CD4-positive, CD25-positive, alpha-beta regulatory T cell (primary cell): ENCODE measurements at regions not wholly inside any gene's neighbourhood (a gene's known extent, or its start where the extent isn't known, plus 50 kb on each side); places are given as distances from the start of the nearest gene placed in this dataset.
A peak's percentile ranks its signal among the peaks of the same experiment; 100 is the strongest.

Experiments
- ATAC-seq, 2 donors: fragments of 150-1000 bp; cut with Tn5 transposase; one replicate each; pipeline ENCODE4 v1.10.0; 2021; ENCODE audit warnings: low read depth in 2 of 2, moderate number of reproducible peaks in 2 of 2, moderate library complexity in 1 of 2
- DNase-seq, 3 donors: peaks; one replicate each; pipeline versions ENCODE4 v3.0.0 to v3.0.0-alpha.2; 2012 to 2022; ENCODE audit warnings: mixed read lengths in 1 of 3
- H3K27ac ChIP-seq: one replicate; pipeline ENCODE4 v1.7.0; 2013; ENCODE audit warnings: mild to moderate bottlenecking, low read length; ENCODE audit not compliant: insufficient read depth, poor library complexity, severe bottlenecking
- H3K27me3 ChIP-seq: one replicate; pipeline ENCODE4 v1.7.0; 2013; ENCODE audit warnings: low read length; ENCODE audit not compliant: control insufficient read depth, insufficient read depth
- H3K36me3 ChIP-seq: one replicate; pipeline ENCODE4 v1.7.0; 2013; ENCODE audit warnings: mild to moderate bottlenecking, low read length, moderate library complexity; ENCODE audit not compliant: control insufficient read depth, insufficient read depth
- H3K4me1 ChIP-seq: 2 replicates; pipeline ENCODE4 v1.7.0; 2013; ENCODE audit warnings: mild to moderate bottlenecking, low read length; ENCODE audit not compliant: insufficient read depth, control insufficient read depth, poor library complexity, severe bottlenecking
- H3K4me3 ChIP-seq: one replicate; pipeline ENCODE4 v1.7.0; 2013; ENCODE audit warnings: low read depth, mild to moderate bottlenecking, low read length, moderate library complexity
- H3K9me3 ChIP-seq, 2 experiments: 1 replicate in 1 of 2; 2 replicates in 1 of 2; pipeline ENCODE4 v1.7.0; 2013; ENCODE audit warnings: low read length in 2 of 2, mild to moderate bottlenecking in 1 of 2, moderate library complexity in 1 of 2; ENCODE audit not compliant: control insufficient read depth in 2 of 2
- H3K27ac Mint-ChIP-seq, 3 donors: one replicate each; pipeline ENCODE4 v1.8.0; 2020 to 2022; ENCODE audit warnings: mild to moderate bottlenecking in 3 of 3, mixed read lengths in 3 of 3, moderate library complexity in 2 of 3
- H3K27me3 Mint-ChIP-seq: one replicate; pipeline ENCODE4 v1.8.0; 2022; ENCODE audit warnings: mild to moderate bottlenecking, mixed read lengths
- H3K36me3 Mint-ChIP-seq: one replicate; pipeline ENCODE4 v1.8.0; 2020; ENCODE audit warnings: mixed read lengths
- H3K4me1 Mint-ChIP-seq, 4 donors: one replicate each; pipeline ENCODE4 v1.8.0; 2020 to 2022; ENCODE audit warnings: mixed read lengths in 4 of 4, mild to moderate bottlenecking in 1 of 4
- H3K4me3 Mint-ChIP-seq, 4 donors: one replicate each; pipeline ENCODE4 v1.8.0; 2020 to 2022; ENCODE audit warnings: mild to moderate bottlenecking in 4 of 4, mixed read lengths in 4 of 4, moderate library complexity in 3 of 4
- H3K9me3 Mint-ChIP-seq, 7 donors: one replicate each; pipeline ENCODE4 v1.8.0; 2020 to 2022; ENCODE audit warnings: mixed read lengths in 7 of 7, mild to moderate bottlenecking in 3 of 7, moderate library complexity in 2 of 7

DNA sequence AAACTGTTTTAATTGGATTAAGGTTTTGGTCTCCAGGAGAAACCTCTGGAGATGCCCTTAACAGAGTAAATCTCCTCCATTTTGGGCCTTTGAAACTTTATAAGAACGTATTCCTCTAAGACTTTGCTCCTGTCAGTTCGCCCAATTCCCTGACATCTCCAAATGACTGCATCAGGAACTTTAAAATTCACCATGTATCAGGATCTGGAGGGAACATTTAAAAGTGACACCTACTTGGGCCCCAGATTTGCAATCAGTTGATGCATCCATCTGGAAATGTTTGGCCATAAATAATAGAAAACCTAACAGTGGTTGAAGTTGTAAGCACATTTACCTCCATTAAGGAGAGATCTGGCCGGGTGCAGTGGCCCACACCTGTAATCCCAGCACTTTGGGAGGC is 144.1 kb upstream of the WSCD2 start:
- no peaks in the 10 kb centered on the region for H3K4me1 Mint-ChIP-seq
- H3K27me3 ChIP-seq, result no peaks in the 10 kb centered on the region
- no peaks in the 10 kb centered on the region for H3K36me3 Mint-ChIP-seq
- H3K4me3 ChIP-seq, result no peak overlapping the region
- H3K27ac Mint-ChIP-seq, result no peak overlapping the region
- no peaks in the 10 kb centered on the region for H3K9me3 ChIP-seq
- no peak overlapping the region for H3K4me3 Mint-ChIP-seq
- H3K9me3 Mint-ChIP-seq, result peaks cover 0 to 2% (median 0%) of the 10 kb centered on the region in 7 donors
- no peaks in the 10 kb centered on the region for H3K36me3 ChIP-seq
- H3K27ac ChIP-seq, result no peak overlapping the region
- H3K4me1 ChIP-seq, result no peaks in the 10 kb centered on the region
- ATAC-seq, result no peak
- no peak for DNase-seq
- H3K27me3 Mint-ChIP-seq, result peaks cover 2% of the 10 kb centered on the region

DNA sequence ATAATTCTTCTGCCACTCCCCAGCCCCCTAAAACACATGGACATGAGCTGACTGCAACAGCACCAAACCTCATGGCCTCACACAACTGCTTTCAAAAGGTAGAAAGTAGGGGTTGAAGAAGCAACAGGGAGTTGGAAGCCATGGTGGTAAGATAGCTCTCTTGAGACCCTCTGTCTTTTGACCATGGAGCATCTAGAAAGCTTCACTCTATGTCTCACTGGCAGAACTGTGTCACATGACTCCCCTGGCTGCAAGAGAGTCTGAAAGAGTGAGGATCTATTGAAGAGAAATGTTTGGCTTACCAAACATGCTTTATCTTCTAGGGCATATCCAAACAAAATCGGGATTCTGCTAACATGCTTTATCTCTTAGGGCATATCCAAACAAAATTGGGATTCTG is 142.9 kb upstream of the WSCD2 start:
- Histone ChIP-seq H3K9me3 (no peaks in the 10 kb centered on the region), H3K27me3 (no peaks in the 10 kb centered on the region), H3K27ac (no peak overlapping the region), H3K36me3 (no peaks in the 10 kb centered on the region), H3K4me3 (no peak overlapping the region), H3K4me1 (no peaks in the 10 kb centered on the region)
- ATAC-seq (no peak), DNase-seq (no peak)
- H3K4me1 Mint-ChIP-seq, result no peaks in the 10 kb centered on the region
- H3K27ac Mint-ChIP-seq, result no peak overlapping the region
- no peaks in the 10 kb centered on the region for H3K36me3 Mint-ChIP-seq
- no peak overlapping the region for H3K4me3 Mint-ChIP-seq
- peaks cover 6% of the 10 kb centered on the region for H3K27me3 Mint-ChIP-seq
- H3K9me3 Mint-ChIP-seq, result peaks cover 0 to 2% (median 0%) of the 10 kb centered on the region in 7 donors

DNA sequence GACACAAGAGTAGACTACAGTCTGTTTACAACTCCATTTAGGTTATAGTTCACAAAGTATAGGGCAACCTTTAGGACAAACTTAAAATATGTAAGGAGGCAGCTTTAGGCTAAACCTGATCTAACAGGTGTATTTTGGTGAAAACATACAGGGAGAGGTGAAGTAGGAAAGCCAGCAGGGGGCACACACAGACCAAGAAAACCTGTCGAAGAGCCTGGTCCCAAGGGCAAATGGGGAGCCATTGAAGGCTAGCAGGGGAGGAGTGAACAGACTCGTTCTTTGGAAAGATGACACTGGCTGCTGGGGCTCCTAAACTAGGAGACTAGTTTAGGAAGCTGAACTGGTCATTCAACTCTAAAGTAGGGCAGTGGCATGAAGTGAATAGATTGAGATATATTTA is 138.8 kb upstream of the WSCD2 start:
- no peak for ATAC-seq
- H3K9me3 Mint-ChIP-seq, result no peaks in the 10 kb centered on the region
- no peak overlapping the region for H3K4me3 ChIP-seq
- no peak overlapping the region for H3K4me3 Mint-ChIP-seq
- H3K4me1 ChIP-seq, result no peaks in the 10 kb centered on the region
- no peak overlapping the region for H3K27ac Mint-ChIP-seq
- peaks cover 6% of the 10 kb centered on the region for H3K27me3 ChIP-seq
- no peaks in the 10 kb centered on the region for H3K9me3 ChIP-seq
- peak in 2 of 3 donors; percentile 21 to 36 for DNase-seq
- H3K4me1 Mint-ChIP-seq, result no peaks in the 10 kb centered on the region
- no peaks in the 10 kb centered on the region for H3K36me3 ChIP-seq
- H3K27me3 Mint-ChIP-seq, result peaks cover 15% of the 10 kb centered on the region
- H3K27ac ChIP-seq, result no peak overlapping the region
- no peaks in the 10 kb centered on the region for H3K36me3 Mint-ChIP-seq

DNA sequence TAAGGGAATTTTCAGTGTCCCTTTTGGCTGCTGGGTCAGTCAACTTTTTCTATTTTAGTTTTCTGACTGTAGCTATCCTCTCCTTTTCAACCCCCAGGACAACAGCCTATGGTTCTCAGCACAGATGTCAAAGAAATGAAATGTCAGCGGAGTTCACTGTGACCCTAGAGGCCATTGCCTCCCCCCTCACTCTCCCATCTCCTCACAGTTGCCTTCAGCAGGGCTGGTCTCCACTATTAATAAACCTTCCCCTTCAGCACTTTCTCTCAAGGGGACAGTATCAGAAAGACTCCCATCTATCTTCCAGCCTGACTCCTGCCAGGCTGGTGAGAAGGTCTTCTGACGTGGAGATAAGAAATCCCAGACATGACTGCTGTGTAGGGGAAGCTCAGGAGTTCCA is 137.1 kb upstream of the WSCD2 start:
- no peaks in the 10 kb centered on the region for H3K36me3 Mint-ChIP-seq
- no peak overlapping the region for H3K27ac Mint-ChIP-seq
- no peak for ATAC-seq

DNA sequence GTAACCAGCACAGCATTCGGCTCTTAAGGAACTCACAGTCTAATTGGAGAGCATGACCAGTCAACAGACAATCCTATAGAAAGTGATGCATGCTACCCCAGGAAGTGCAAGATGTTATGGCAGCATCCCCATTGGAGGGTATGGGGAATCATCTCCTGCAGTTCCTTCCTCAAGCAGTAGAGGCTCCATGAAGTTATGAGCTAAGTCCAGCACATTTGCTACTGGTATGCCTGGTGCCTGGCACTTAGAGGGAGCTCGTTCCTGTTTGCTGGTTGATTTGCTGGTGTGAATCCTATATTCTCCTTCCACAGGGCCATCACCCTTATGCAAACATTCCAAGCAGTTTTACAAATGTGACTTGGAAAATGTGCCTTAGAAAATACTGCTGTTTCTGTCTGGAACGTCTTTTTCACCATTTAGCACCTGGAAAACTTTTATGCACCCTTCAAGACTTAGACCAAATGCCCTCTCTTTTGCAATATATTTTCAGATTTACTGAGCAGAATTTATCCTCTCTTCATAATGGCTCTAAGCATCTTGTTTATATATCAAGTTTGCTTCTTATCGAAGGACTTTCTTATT is 136.1 kb upstream of the WSCD2 start:
- H3K9me3 ChIP-seq, result no peaks in the 10 kb centered on the region
- no peak overlapping the region for H3K27ac ChIP-seq
- ATAC-seq (no peak), DNase-seq (peak in 1 of 3 donors; percentile 22)
- H3K27me3 ChIP-seq, result peaks cover 6% of the 10 kb centered on the region
- H3K9me3 Mint-ChIP-seq, result peaks cover 0 to 3% (median 0%) of the 10 kb centered on the region in 7 donors
- no peaks in the 10 kb centered on the region for H3K36me3 ChIP-seq
- peaks cover 16% of the 10 kb centered on the region for H3K27me3 Mint-ChIP-seq
- no peak overlapping the region for H3K4me3 Mint-ChIP-seq
- H3K4me1 Mint-ChIP-seq, result no peaks in the 10 kb centered on the region
- H3K4me3 ChIP-seq, result no peak overlapping the region
- no peaks in the 10 kb centered on the region for H3K36me3 Mint-ChIP-seq
- no peaks in the 10 kb centered on the region for H3K4me1 ChIP-seq
- H3K27ac Mint-ChIP-seq, result no peak overlapping the region

More for the DNA sequence above, 137.1 kb upstream of the WSCD2 start:
- H3K36me3 ChIP-seq, result no peaks in the 10 kb centered on the region
- no peak overlapping the region for H3K4me3 Mint-ChIP-seq
- H3K9me3 ChIP-seq, result no peaks in the 10 kb centered on the region
- no peak for DNase-seq
- no peak overlapping the region for H3K4me3 ChIP-seq
- peaks cover 0 to 2% (median 0%) of the 10 kb centered on the region in 7 donors for H3K9me3 Mint-ChIP-seq
- peaks cover 15% of the 10 kb centered on the region for H3K27me3 Mint-ChIP-seq
- no peaks in the 10 kb centered on the region for H3K4me1 ChIP-seq
- no peak overlapping the region for H3K27ac ChIP-seq
- no peaks in the 10 kb centered on the region for H3K4me1 Mint-ChIP-seq
- peaks cover 6% of the 10 kb centered on the region for H3K27me3 ChIP-seq

DNA sequence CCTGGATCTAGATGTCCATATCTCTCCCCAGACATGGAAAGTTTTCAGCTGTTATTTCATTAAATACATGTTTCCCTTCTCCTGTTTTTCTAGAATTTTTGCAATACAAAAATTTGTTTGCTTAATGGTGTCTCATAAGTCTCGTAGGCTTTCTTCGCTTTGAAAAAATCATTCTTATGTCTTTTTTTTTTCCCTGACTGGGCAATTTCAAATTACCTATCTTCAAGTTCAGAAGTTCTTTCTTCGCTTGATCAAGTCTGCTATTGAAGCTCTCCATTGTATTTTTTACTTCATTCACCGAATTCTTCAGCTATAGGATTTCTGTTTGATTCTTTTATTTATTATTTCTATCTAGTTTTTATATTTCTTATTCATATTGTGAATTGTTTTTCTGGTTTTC is 130.2 kb upstream of the WSCD2 start:
- Mint-ChIP-seq H3K9me3 (peaks cover 2 to 11% (median 5%) of the 10 kb centered on the region in 7 donors), H3K27ac (no peak overlapping the region), H3K4me1 (no peaks in the 10 kb centered on the region), H3K4me3 (no peak overlapping the region), H3K27me3 (peaks cover 16% of the 10 kb centered on the region), H3K36me3 (no peaks in the 10 kb centered on the region)
- no peak overlapping the region for H3K4me3 ChIP-seq
- no peak for DNase-seq
- no peaks in the 10 kb centered on the region for H3K36me3 ChIP-seq
- no peak for ATAC-seq
- no peaks in the 10 kb centered on the region for H3K4me1 ChIP-seq
- H3K27me3 ChIP-seq, result peaks cover 8% of the 10 kb centered on the region
- H3K9me3 ChIP-seq, result peaks cover 0 to 7% of the 10 kb centered on the region in 2 experiments
- H3K27ac ChIP-seq, result no peak overlapping the region

DNA sequence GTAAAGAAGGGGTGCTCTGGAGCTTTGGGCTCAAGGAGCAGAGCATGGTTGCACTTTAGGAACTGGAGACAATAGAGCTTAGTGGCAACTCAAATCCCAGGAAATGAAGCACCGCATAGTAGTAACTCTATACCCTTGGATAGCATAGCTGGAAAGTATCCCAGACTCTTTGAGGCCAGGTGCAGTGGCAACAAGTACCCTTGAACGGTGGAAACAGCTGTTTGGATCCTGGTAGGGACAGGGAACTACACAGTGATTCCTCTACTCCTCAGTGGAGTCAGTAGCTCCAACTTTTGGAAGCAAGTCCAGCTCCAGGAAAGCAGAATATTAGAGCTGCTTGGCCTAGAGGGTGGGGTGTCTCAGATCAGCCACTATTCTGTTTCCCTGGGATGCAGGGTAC is 129.0 kb upstream of the WSCD2 start:
- DNase-seq (no peak), ATAC-seq (no peak)
- H3K4me3 ChIP-seq, result no peak overlapping the region
- H3K27ac Mint-ChIP-seq, result no peak overlapping the region
- no peaks in the 10 kb centered on the region for H3K36me3 ChIP-seq
- no peaks in the 10 kb centered on the region for H3K36me3 Mint-ChIP-seq
- peaks cover 17% of the 10 kb centered on the region for H3K27me3 Mint-ChIP-seq
- no peak overlapping the region for H3K4me3 Mint-ChIP-seq
- H3K4me1 ChIP-seq, result no peaks in the 10 kb centered on the region
- no peak overlapping the region for H3K27ac ChIP-seq
- H3K9me3 ChIP-seq, result peaks cover 0 to 7% of the 10 kb centered on the region in 2 experiments
- no peaks in the 10 kb centered on the region for H3K4me1 Mint-ChIP-seq
- peaks cover 3% of the 10 kb centered on the region for H3K27me3 ChIP-seq
- H3K9me3 Mint-ChIP-seq, result peaks cover 4 to 11% (median 5%) of the 10 kb centered on the region in 7 donors

DNA sequence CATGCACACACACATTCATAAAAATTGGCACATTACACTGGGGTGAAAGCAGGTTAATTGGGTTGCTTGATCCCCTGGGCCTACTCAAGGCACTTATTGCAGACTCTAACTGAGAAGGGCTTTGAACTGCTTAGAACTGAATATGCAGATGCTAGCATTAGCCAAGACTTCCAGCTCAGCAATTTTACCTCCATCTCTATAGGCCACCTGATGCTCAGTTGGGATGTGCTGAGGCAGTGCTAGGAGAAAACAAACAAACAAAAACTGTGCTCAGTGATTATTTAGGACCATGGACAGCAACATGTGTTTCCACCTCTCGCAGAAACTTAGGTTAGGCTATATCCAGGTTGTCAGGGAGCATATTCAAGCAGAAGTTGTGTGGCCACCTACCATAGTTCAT is 124.8 kb upstream of the WSCD2 start:
- DNase-seq, result no peak
- H3K27ac Mint-ChIP-seq, result no peak overlapping the region
- no peak overlapping the region for H3K27ac ChIP-seq
- H3K36me3 ChIP-seq, result no peaks in the 10 kb centered on the region
- no peak overlapping the region for H3K4me3 ChIP-seq
- no peaks in the 10 kb centered on the region for H3K4me1 ChIP-seq
- peaks cover 0 to 6% of the 10 kb centered on the region in 2 experiments for H3K9me3 ChIP-seq
- H3K4me3 Mint-ChIP-seq, result no peak overlapping the region
- H3K4me1 Mint-ChIP-seq, result no peaks in the 10 kb centered on the region
- no peaks in the 10 kb centered on the region for H3K36me3 Mint-ChIP-seq
- H3K9me3 Mint-ChIP-seq, result peaks cover 0 to 5% (median under 1%) of the 10 kb centered on the region in 7 donors
- H3K27me3 Mint-ChIP-seq, result peaks cover 14% of the 10 kb centered on the region
- no peak for ATAC-seq
- peaks cover 2% of the 10 kb centered on the region for H3K27me3 ChIP-seq
